Hepatocyte (in vitro differentiated cells): ENCODE measurements at regions not wholly inside any gene's neighbourhood (a gene's known extent, or its start where the extent isn't known, plus 50 kb on each side); places are given as distances from the start of the nearest gene placed in this dataset.

Experiments used
- DNase-seq: peaks from one replicate; pipeline ENCODE4 v3.0.0-alpha.2; 2016; ENCODE audit warnings: low spot score
- H2AFZ ChIP-seq: fragments of 200-600 bp; sonication (generic); 2 replicates; pipeline ENCODE4 v1.6.0; 2016; ENCODE audit warnings: antibody characterized with exemption, mild to moderate bottlenecking
- H3K27ac ChIP-seq: fragments of 200-600 bp; sonication (generic); 2 replicates; pipeline ENCODE4 v1.5.1; 2016; ENCODE audit warnings: mild to moderate bottlenecking
- H3K27me3 ChIP-seq: fragments of 200-600 bp; sonication (generic); 2 replicates; pipeline ENCODE4 v1.6.1; 2016
- H3K36me3 ChIP-seq: fragments of 200-600 bp; sonication (generic); replicated peaks from 2 replicates; pipeline ENCODE4 v1.5.1; 2016; ENCODE audit warnings: low read depth; ENCODE audit not compliant: insufficient read depth
- H3K4me1 ChIP-seq: fragments of 200-600 bp; sonication (generic); 2 replicates; pipeline ENCODE4 v1.5.1; 2016; ENCODE audit warnings: mild to moderate bottlenecking, moderate library complexity; ENCODE audit not compliant: insufficient read depth
- H3K4me2 ChIP-seq: fragments of 200-600 bp; sonication (generic); 2 replicates; pipeline ENCODE4 v1.6.0; 2016
- H3K4me3 ChIP-seq: fragments of 200-600 bp; sonication (generic); 2 replicates; pipeline ENCODE4 v1.5.1; 2016; ENCODE audit warnings: mild to moderate bottlenecking
- H3K79me2 ChIP-seq: fragments of 200-600 bp; sonication (generic); 2 replicates; pipeline ENCODE4 v1.6.0; 2017; ENCODE audit warnings: mild to moderate bottlenecking
- H3K9me2 ChIP-seq: fragments of 200-600 bp; sonication (generic); replicated peaks from 2 replicates; pipeline ENCODE4 v1.6.0; 2017; ENCODE audit warnings: mild to moderate bottlenecking; ENCODE audit not compliant: insufficient read depth
- H3K9me3 ChIP-seq: fragments of 200-600 bp; sonication (generic); 2 replicates; pipeline ENCODE4 v1.5.1; 2016; ENCODE audit warnings: low read depth, mild to moderate bottlenecking
- H4K20me1 ChIP-seq: fragments of 200-600 bp; sonication (generic); 2 replicates; pipeline ENCODE4 v1.6.0; 2016; ENCODE audit warnings: mild to moderate bottlenecking; ENCODE audit not compliant: insufficient read depth, poor library complexity, severe bottlenecking
- EZH2 ChIP-seq: fragments of 200-600 bp; sonication (generic); IDR thresholded peaks from 2 replicates; pipeline ENCODE4 v1.6.1; 2016; ENCODE audit warnings: antibody characterized with exemption, mild to moderate bottlenecking, borderline replicate concordance
- EZH2phosphoT487 ChIP-seq: fragments of 200-600 bp; sonication (generic); IDR thresholded peaks from one replicate; pipeline ENCODE4 v1.6.1; 2018; ENCODE audit warnings: antibody characterized with exemption, mild to moderate bottlenecking, low read depth, moderate library complexity; ENCODE audit not compliant: unreplicated experiment, severe bottlenecking
- WGBS: methylation state at CpG from one replicate; pipeline ENCODE4 v1.1.6; 2016; ENCODE audit warnings: low lambda C conversion rate; ENCODE audit errors: missing lambda C conversion rate; 5-methylcytosine and 5-hydroxymethylcytosine counted together
- TF ChIP-seq, protein P1 (sequence below): fragments of 200-600 bp; sonication (generic); IDR thresholded peaks from 2 replicates; pipeline ENCODE4 v1.5.1; 2016; ENCODE audit warnings: antibody characterized with exemption, mild to moderate bottlenecking; ENCODE audit not compliant: poor library complexity

DNA sequence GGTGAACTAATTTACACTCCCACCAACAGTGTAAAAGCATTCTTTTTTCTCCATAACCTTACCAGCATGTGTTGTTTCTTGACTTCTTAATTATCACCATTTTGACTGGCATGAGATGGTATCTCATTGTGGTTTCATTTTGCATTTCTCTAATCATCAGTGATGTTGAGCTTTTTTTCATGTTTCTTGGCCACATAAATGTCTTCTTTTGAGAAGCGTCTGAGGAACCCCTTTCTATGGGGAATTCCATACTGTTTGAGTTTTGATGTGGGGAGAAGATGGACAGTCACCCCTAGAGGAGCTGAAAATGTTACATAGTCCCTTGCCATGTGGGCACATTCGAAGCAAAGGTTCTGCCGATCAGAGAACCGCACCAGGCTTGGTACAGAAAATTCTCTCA is 207.0 kb upstream of the SLC30A5 start:
- no peak overlapping the region for H3K4me3 ChIP-seq
- WGBS = 97% methylated on average over 4 of the region's 4 CpGs

DNA sequence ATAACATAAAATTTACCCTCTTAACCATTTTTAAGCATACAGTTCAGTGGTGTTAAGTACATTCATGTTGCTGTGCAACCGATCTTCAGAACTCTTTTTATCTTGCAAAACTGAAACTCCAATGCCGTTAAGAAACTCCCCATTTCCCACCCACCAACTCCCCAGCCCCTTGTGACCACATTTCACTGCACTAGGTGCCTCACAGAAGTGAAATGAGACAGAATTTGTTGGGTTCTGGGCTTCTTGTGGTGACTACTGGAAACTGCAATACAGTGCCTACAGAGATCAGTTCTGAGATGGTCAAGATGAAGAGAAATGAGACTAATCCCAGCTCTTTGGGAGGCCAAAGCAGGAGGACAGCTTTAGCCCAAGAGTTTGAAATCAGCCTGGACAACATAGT is 202.1 kb upstream of the SLC30A5 start:
- Histone ChIP-seq H3K4me2 (no peak overlapping the region), H3K4me1 (no peaks in the 10 kb centered on the region), H3K36me3 (no peaks in the 10 kb centered on the region), H3K4me3 (no peak overlapping the region), H3K27ac (no peak overlapping the region), H3K79me2 (no peaks in the 10 kb centered on the region), H3K27me3 (no peaks in the 10 kb centered on the region), H3K9me3 (no peaks in the 10 kb centered on the region), H4K20me1 (no peaks in the 10 kb centered on the region), H3K9me2 (no peaks in the 10 kb centered on the region), H2AFZ (no peak overlapping the region)
- 80% methylated on average over 2 of the region's 2 CpGs for WGBS
- DNase-seq = no peak
- TF ChIP-seq, protein P1, sequence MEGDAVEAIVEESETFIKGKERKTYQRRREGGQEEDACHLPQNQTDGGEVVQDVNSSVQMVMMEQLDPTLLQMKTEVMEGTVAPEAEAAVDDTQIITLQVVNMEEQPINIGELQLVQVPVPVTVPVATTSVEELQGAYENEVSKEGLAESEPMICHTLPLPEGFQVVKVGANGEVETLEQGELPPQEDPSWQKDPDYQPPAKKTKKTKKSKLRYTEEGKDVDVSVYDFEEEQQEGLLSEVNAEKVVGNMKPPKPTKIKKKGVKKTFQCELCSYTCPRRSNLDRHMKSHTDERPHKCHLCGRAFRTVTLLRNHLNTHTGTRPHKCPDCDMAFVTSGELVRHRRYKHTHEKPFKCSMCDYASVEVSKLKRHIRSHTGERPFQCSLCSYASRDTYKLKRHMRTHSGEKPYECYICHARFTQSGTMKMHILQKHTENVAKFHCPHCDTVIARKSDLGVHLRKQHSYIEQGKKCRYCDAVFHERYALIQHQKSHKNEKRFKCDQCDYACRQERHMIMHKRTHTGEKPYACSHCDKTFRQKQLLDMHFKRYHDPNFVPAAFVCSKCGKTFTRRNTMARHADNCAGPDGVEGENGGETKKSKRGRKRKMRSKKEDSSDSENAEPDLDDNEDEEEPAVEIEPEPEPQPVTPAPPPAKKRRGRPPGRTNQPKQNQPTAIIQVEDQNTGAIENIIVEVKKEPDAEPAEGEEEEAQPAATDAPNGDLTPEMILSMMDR = no peak
- TF ChIP-seq EZH2 = no peak
- TF ChIP-seq EZH2phosphoT487 = no peak

More for the DNA sequence above, 207.0 kb upstream of the SLC30A5 start:
- Histone ChIP-seq H3K9me2 (no peaks in the 10 kb centered on the region), H3K4me2 (no peak overlapping the region), H3K9me3 (no peaks in the 10 kb centered on the region), H3K79me2 (no peaks in the 10 kb centered on the region), H3K4me1 (no peaks in the 10 kb centered on the region), H3K27ac (no peak overlapping the region), H4K20me1 (no peaks in the 10 kb centered on the region), H2AFZ (no peak overlapping the region), H3K27me3 (no peaks in the 10 kb centered on the region), H3K36me3 (no peaks in the 10 kb centered on the region)
- no peak for DNase-seq
- TF ChIP-seq, protein P1 = no peak
- TF ChIP-seq EZH2phosphoT487 (no peak), EZH2 (no peak)

DNA sequence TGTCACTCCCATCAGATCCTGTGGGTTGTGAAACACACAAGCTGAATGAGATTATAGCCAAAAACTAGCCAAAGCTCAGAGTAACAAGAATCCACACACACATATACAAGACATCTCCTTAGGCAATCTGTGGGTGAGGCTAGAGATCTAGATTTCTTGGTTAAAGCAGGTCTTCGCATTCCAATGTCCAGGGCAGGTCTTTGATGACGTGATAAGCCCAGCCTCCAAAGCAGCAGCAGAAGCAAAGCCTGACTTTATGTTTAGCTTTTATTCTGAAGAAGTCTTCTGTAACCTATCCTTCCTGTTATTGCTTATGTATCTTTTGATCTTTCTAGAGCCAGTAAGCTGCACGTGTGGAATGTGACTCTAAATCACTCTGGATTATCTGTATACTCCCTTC is 199.1 kb upstream of the SLC30A5 start:
- Histone ChIP-seq H3K79me2 (no peaks in the 10 kb centered on the region), H3K9me3 (no peaks in the 10 kb centered on the region), H3K27ac (peak overlapping the region; percentile 20), H3K4me2 (no peak overlapping the region), H2AFZ (no peak overlapping the region), H3K9me2 (no peaks in the 10 kb centered on the region), H3K4me3 (no peak overlapping the region), H3K27me3 (no peaks in the 10 kb centered on the region), H3K4me1 (no peaks in the 10 kb centered on the region), H3K36me3 (no peaks in the 10 kb centered on the region), H4K20me1 (no peaks in the 10 kb centered on the region)
- DNase-seq = peak; percentile 46
- WGBS = 34% methylated on average over 3 of the region's 3 CpGs
- no peak for TF ChIP-seq EZH2phosphoT487
- TF ChIP-seq, protein P1 = no peak
- TF ChIP-seq EZH2 = no peak
